Colonic mucosa (tissue), 4 donors: ENCODE measurements at regions not wholly inside any gene's neighbourhood (a gene's known extent, or its start where the extent isn't known, plus 50 kb on each side); places are given as distances from the start of the nearest gene placed in this dataset.

Source experiments
- DNase-seq: peaks from one replicate; pipeline ENCODE4 v3.0.0-alpha.2; 2020
- H3K27ac ChIP-seq: fragments of 200-600 bp; one replicate; pipeline ENCODE4 v1.8.0; 2021
- H3K27me3 ChIP-seq: fragments of 200-600 bp; one replicate; pipeline ENCODE4 v1.8.0; 2021
- H3K36me3 ChIP-seq: fragments of 200-600 bp; one replicate; pipeline ENCODE4 v1.8.0; 2021
- H3K4me1 ChIP-seq: fragments of 200-600 bp; one replicate; pipeline ENCODE4 v1.8.0; 2021; ENCODE audit warnings: mild to moderate bottlenecking
- H3K4me3 ChIP-seq: fragments of 200-600 bp; one replicate; pipeline ENCODE4 v1.8.0; 2021
- H3K9ac ChIP-seq, 2 donors: one replicate each; pipeline ENCODE4 v1.7.0; 2013; ENCODE audit warnings: control low read depth in 2 of 2, low read depth in 2 of 2, low read length in 2 of 2
- H3K9me3 ChIP-seq: fragments of 200-600 bp; one replicate; pipeline ENCODE4 v1.8.0; 2021
- intact Hi-C: fragments of 100-400 bp; cut with DNase I; formaldehyde crosslinking; loops from one replicate; pipeline ENCODE4 v1.14.1; 2022
- TF ChIP-seq, protein P1 (sequence below): fragments of 200-600 bp; IDR thresholded peaks from one replicate; pipeline ENCODE4 v1.8.0; 2022; ENCODE audit warnings: antibody characterized with exemption, mild to moderate bottlenecking
- donor health status: healthy.
- donor health status: DM: no; HTN: no; CAD: no.
- donor health status: DM: no; HTN: no; CAD: no.

DNA sequence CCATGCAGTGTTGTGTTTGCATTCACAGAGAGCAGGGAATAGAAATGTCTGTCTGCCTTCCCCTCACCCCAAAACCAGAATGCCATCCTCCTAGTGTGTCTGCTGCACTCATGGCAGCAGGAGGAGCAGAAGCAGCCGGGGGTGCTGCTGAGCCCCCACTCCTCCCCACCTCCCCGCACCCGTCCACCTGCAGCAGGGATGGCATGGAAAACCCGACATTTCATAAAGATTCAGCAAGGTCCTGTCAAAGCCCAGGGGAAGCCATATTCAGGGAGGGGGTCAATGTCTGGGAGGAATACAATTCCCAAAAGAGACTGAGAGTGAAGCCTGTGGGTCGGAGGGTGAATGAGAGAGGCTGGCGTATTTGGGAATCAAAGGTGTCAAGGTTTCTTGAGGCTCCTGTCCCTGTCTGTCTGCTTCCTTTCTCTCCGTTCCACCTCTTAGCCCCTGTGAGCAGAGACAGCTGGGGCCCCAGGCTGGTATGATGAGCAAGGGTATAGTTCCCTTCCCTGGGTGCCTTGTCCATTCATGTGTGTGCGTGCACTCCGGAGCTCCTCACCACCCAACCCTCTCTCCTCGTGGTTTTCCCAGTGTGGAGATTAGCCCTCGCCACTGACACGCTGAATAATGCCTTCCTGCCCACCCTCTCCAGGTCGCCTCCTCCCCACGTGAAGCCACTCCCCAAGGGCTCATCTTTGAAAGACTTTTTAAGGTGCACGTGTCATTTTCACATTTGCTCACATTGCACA, 133.5 kb upstream of the ZNF236 start:
- no peak overlapping the region for H3K27ac ChIP-seq
- no peaks in the 10 kb centered on the region for H3K27me3 ChIP-seq
- no peak overlapping the region for H3K9ac ChIP-seq
- no peak for DNase-seq
- no peaks in the 10 kb centered on the region for H3K36me3 ChIP-seq
- TF ChIP-seq, protein P1, sequence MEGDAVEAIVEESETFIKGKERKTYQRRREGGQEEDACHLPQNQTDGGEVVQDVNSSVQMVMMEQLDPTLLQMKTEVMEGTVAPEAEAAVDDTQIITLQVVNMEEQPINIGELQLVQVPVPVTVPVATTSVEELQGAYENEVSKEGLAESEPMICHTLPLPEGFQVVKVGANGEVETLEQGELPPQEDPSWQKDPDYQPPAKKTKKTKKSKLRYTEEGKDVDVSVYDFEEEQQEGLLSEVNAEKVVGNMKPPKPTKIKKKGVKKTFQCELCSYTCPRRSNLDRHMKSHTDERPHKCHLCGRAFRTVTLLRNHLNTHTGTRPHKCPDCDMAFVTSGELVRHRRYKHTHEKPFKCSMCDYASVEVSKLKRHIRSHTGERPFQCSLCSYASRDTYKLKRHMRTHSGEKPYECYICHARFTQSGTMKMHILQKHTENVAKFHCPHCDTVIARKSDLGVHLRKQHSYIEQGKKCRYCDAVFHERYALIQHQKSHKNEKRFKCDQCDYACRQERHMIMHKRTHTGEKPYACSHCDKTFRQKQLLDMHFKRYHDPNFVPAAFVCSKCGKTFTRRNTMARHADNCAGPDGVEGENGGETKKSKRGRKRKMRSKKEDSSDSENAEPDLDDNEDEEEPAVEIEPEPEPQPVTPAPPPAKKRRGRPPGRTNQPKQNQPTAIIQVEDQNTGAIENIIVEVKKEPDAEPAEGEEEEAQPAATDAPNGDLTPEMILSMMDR = no peak
- intact Hi-C loops = loop anchor here (5.0 kb wide), 1 partner anchor 292 kb away; no protein-coding TSS in a partner anchor
- H3K4me1 ChIP-seq = no peaks in the 10 kb centered on the region
- H3K4me3 ChIP-seq = no peak overlapping the region
- no peaks in the 10 kb centered on the region for H3K9me3 ChIP-seq

DNA sequence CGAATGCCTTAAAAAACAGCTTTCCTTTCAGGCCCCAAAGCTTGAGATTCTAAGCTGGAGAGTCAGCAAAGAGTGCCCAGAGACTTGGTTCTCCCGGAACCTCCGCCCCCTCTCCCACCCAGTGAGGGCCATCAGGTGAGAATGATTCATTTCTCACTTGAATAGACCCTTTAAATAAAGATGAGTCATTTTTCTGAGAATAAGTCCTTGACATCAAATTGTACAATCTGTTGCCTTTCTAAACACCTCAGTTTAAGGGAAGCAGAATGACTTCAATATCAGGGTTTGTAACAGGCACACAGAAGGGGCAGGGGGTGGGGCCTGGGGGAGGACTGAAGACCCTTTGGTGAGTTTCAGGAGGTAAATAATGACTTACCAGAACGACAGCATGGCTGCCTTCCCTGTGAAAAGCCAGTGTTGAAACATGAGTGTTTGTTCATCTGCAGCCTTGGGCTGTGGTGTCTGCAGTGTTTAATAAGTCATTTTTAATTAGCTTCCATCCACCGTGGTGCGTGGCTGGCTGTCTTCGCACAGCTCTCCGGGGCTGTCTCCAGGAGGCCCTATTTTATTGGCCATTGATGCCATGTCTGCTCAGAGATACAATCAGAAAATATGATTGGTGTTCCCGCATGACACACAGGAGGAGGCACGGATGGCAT, 134.9 kb upstream of the ZNF236 start:
- Histone ChIP-seq H3K9me3 (no peaks in the 10 kb centered on the region), H3K36me3 (no peaks in the 10 kb centered on the region), H3K4me1 (no peaks in the 10 kb centered on the region), H3K9ac (no peak overlapping the region), H3K27ac (no peak overlapping the region), H3K27me3 (no peaks in the 10 kb centered on the region), H3K4me3 (no peak overlapping the region)
- no peak for DNase-seq
- TF ChIP-seq, protein P1 = no peak
- intact Hi-C loops = loop anchor here (5.0 kb wide), 1 partner anchor 290 kb away; no protein-coding TSS in a partner anchor

DNA sequence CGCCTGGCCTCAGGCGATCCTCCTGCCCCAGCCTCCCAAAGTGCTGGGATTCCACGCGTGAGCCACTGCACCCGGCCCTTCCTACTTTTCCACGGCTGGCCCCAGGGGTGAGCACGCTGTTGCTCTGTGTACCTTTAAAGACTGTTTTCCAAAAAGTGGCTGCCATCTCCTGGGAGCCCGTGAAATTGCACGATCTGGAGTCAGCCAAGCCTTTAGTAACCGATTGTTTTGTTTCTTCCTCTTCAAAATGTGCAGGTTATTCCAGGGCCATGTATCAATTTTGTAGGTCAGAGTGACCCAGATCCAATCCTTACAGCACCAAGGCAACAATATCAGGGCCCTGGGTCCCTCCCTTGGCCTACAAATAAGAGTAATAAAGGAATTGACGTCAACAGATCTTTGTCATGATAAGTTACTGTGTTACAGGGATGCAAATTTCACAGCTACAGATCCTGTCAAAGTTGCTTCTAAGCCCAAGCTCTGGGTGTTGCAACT, 135.6 kb upstream of the ZNF236 start:
- H3K9ac ChIP-seq = no peak overlapping the region
- H3K4me3 ChIP-seq = no peak overlapping the region
- H3K36me3 ChIP-seq = no peaks in the 10 kb centered on the region
- intact Hi-C loops = loop anchor here (5.0 kb wide), 1 partner anchor 289 kb away; no protein-coding TSS in a partner anchor
- H3K4me1 ChIP-seq = no peaks in the 10 kb centered on the region
- H3K27ac ChIP-seq = no peak overlapping the region
- TF ChIP-seq, protein P1 = peak; percentile 50
- DNase-seq = peak; percentile 43
- H3K9me3 ChIP-seq = no peaks in the 10 kb centered on the region
- no peaks in the 10 kb centered on the region for H3K27me3 ChIP-seq

DNA sequence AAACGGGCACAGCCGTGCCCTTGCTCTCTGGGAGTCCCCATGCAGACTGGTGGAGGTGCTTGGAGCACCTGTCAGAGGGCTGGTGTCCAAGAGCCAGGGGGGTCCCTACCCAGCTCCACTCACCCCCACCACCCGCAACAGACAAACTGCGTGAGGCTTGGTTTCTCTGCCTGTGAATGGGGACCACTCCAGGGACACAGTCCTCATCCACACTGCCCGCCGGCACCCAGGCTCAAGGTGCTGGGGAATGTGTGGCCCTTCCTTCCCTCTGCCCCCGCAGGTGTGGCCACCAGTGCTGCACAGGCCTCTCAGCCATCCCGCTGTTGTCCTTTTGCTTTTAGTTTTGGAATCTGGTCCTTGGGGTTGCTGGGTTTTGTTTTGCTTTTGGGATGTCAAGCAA, 136.5 kb upstream of the ZNF236 start:
- DNase-seq = no peak
- intact Hi-C loops = loop anchor here (5.0 kb wide), 1 partner anchor 289 kb away; no protein-coding TSS in a partner anchor

DNA sequence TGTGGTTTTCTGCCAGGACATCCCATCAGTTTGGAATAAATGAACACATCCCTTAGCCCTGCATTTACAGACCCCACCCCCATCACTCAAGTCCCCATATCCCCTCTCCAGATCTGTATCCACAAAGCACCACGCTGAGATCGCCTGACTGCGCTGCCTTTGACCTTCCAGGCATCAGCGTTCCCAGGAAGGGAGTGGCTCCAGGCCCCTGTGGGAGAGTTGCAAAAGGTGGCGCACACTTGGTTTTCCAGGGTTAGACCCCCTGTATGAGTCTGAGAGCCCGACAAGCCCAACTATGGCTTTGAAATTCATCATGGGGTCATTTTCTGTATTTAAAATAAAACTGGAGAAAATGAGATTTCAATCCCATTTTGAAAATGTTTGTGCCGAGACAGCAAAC, 137.0 kb upstream of the ZNF236 start:
- TF ChIP-seq, protein P1 = no peak

More for the DNA sequence above, 136.5 kb upstream of the ZNF236 start:
- no peaks in the 10 kb centered on the region for H3K4me1 ChIP-seq
- TF ChIP-seq, protein P1 = no peak
- no peak overlapping the region for H3K9ac ChIP-seq
- no peaks in the 10 kb centered on the region for H3K36me3 ChIP-seq
- no peak overlapping the region for H3K27ac ChIP-seq
- no peaks in the 10 kb centered on the region for H3K27me3 ChIP-seq
- no peak overlapping the region for H3K4me3 ChIP-seq
- H3K9me3 ChIP-seq = no peaks in the 10 kb centered on the region

More for the DNA sequence above, 137.0 kb upstream of the ZNF236 start:
- no peak for DNase-seq
- Histone ChIP-seq H3K4me3 (no peak overlapping the region), H3K9ac (no peak overlapping the region), H3K9me3 (no peaks in the 10 kb centered on the region), H3K36me3 (no peaks in the 10 kb centered on the region), H3K27me3 (no peaks in the 10 kb centered on the region), H3K27ac (no peak overlapping the region), H3K4me1 (no peaks in the 10 kb centered on the region)
- intact Hi-C loops = loop anchor here (5.0 kb wide), 1 partner anchor 288 kb away; no protein-coding TSS in a partner anchor
